ENCODE measurements at regions not wholly inside any gene's neighbourhood (a gene's known extent, or its start where the extent isn't known, plus 50 kb on each side); places are given as distances from the start of the nearest gene placed in this dataset.
A peak's percentile ranks its signal among the peaks of the same experiment; 100 is the strongest.
"Not testable (repeated sequence)": the region's sequence is repeated elsewhere in the genome, so short reads cannot be mapped to it uniquely, and the experiment has no call there.

- DNase-seq: no peak
These were observed 55.2 kb upstream of the MDM1 start for GRCh38 chr12:68387338-68387737.

GRCh38 chr12:68389305-68389704 lies 57.1 kb upstream of the MDM1 start:
- DNase-seq: no peak

GRCh38 chr12:68391937-68392336 lies 59.8 kb upstream of the MDM1 start:
- DNase-seq: no peak

- no peak for DNase-seq
These were observed 60.2 kb upstream of the MDM1 start for GRCh38 chr12:68392376-68392775.

- no peak for DNase-seq
These were observed 61.3 kb upstream of the MDM1 start for GRCh38 chr12:68393417-68393816.

- DNase-seq: no peak
These were observed 65.5 kb upstream of the MDM1 start for GRCh38 chr12:68397566-68398158.

- not testable (repeated sequence) for DNase-seq
These were observed 66.5 kb upstream of the MDM1 start for GRCh38 chr12:68398689-68399088.

GRCh38 chr12:68400226-68400829 lies 68.2 kb upstream of the MDM1 start:
- peak; percentile 31 for DNase-seq

- DNase-seq: no peak
These were observed 70.3 kb upstream of the MDM1 start for GRCh38 chr12:68402422-68402821.

- no peak for DNase-seq
These were observed 71.1 kb upstream of the MDM1 start for GRCh38 chr12:68403296-68403695.

- DNase-seq: no peak
These were observed 71.5 kb upstream of the MDM1 start for GRCh38 chr12:68403711-68404110.

GRCh38 chr12:68405343-68405781 lies 73.2 kb upstream of the MDM1 start:
- no peak for DNase-seq

GRCh38 chr12:68406134-68406576 lies 74.0 kb upstream of the MDM1 start:
- no peak for DNase-seq

GRCh38 chr12:68406911-68407310 lies 74.7 kb upstream of the MDM1 start:
- no peak for DNase-seq

GRCh38 chr12:68410018-68410660 lies 78.0 kb upstream of the MDM1 start:
- DNase-seq: no peak

GRCh38 chr12:68411371-68411770 lies 79.2 kb upstream of the MDM1 start:
- no peak for DNase-seq

- no peak for DNase-seq
These were observed 82.8 kb upstream of the MDM1 start for GRCh38 chr12:68414988-68415387.

GRCh38 chr12:68416350-68416749 lies 84.2 kb upstream of the MDM1 start:
- DNase-seq: no peak

GRCh38 chr12:68416826-68417225 lies 84.7 kb upstream of the MDM1 start:
- no peak for DNase-seq

- DNase-seq: no peak
These were observed 85.9 kb upstream of the MDM1 start for GRCh38 chr12:68418137-68418460.

- DNase-seq: no peak
These were observed 88.3 kb upstream of the MDM1 start for GRCh38 chr12:68420225-68421010.

GRCh38 chr12:68422159-68422558 lies 90.0 kb upstream of the MDM1 start:
- DNase-seq: no peak

- DNase-seq: no peak
These were observed 90.9 kb upstream of the MDM1 start for GRCh38 chr12:68422956-68423574.
